ENCODE measurements at regions not wholly inside any gene's neighbourhood (a gene's known extent, or its start where the extent isn't known, plus 50 kb on each side); places are given as distances from the start of the nearest gene placed in this dataset.
"Not testable (repeated sequence)": the region's sequence is repeated elsewhere in the genome, so short reads cannot be mapped to it uniquely, and the experiment has no call there.

- Histone ChIP-seq H4K20me1 (ENCODE audit: insufficient read depth) (no peaks in the 10 kb centered on the region), H3K79me2 (replicated peaks; ENCODE audit: insufficient read depth, low read length) (no peaks in the 10 kb centered on the region), H3K27ac (ENCODE audit: low read length) (no peak overlapping the region), H3K9ac (ENCODE audit: low read length) (no peak overlapping the region), H3K9me3 (ENCODE audit: low read length) (no peaks in the 10 kb centered on the region), H3K36me3 (ENCODE audit: insufficient read depth, low read length) (no peaks in the 10 kb centered on the region), H3F3A (ENCODE audit: insufficient read depth, low read length, poor library complexity, severe bottlenecking) (no peaks in the 10 kb centered on the region), H3K4me2 (ENCODE audit: low read length) (no peak overlapping the region), H2AFZ (ENCODE audit: low read depth, low read length) (no peak overlapping the region), H3K4me3 (ENCODE audit: low read length) (no peak overlapping the region), H3K27me3 (ENCODE audit: insufficient read depth, low read depth, low read length) (no peaks in the 10 kb centered on the region), H3K9me2 (ENCODE audit: insufficient read depth, low read length) (no peaks in the 10 kb centered on the region)
- TF ChIP-seq CTCF (IDR thresholded peaks at IDR 0.05; ENCODE audit: poor library complexity, severe bottlenecking): no peak
- TF ChIP-seq RAD21 (conservative IDR thresholded peaks at IDR 0.05): no peak
- TF ChIP-seq EP300 (conservative IDR thresholded peaks at IDR 0.05; ENCODE audit: poor library complexity, severe bottlenecking): no peak
- TF ChIP-seq SMC3 (conservative IDR thresholded peaks at IDR 0.05; ENCODE audit: poor library complexity): no peak
- TF ChIP-seq POLR2AphosphoS5 (IDR thresholded peaks at IDR 0.05): no peak
- TF ChIP-seq EZH2 (IDR thresholded peaks at IDR 0.05; ENCODE audit: borderline replicate concordance, insufficient read depth, low read length, poor library complexity, severe bottlenecking): no peak
- TF ChIP-seq MXI1 (conservative IDR thresholded peaks at IDR 0.05; ENCODE audit: poor library complexity, severe bottlenecking): no peak
- no peak for TF ChIP-seq TAF1 (IDR thresholded peaks at IDR 0.05; ENCODE audit: low read depth)
- no peak for TF ChIP-seq REST (IDR thresholded peaks at IDR 0.05; ENCODE audit: borderline replicate concordance)
Measured at GRCh38 chr7:101728128-101728527, 89.3 kb upstream of the CUX1 start.

GRCh38 chr7:101728873-101729240 lies 88.6 kb upstream of the CUX1 start:
- not testable (repeated sequence) for H3K4me3 ChIP-seq (ENCODE audit: low read length); H3K36me3 ChIP-seq (ENCODE audit: insufficient read depth, low read length); H3K27me3 ChIP-seq (ENCODE audit: insufficient read depth, low read depth, low read length); H3K79me2 ChIP-seq (replicated peaks; ENCODE audit: insufficient read depth, low read length); H3K9ac ChIP-seq (ENCODE audit: low read length); H4K20me1 ChIP-seq (ENCODE audit: insufficient read depth); H2AFZ ChIP-seq (ENCODE audit: low read depth, low read length); H3K4me2 ChIP-seq (ENCODE audit: low read length); H3K9me3 ChIP-seq (ENCODE audit: low read length); H3K27ac ChIP-seq (ENCODE audit: low read length); H3K9me2 ChIP-seq (ENCODE audit: insufficient read depth, low read length); H3F3A ChIP-seq (ENCODE audit: insufficient read depth, low read length, poor library complexity, severe bottlenecking)

- Histone ChIP-seq H3K9me2 (ENCODE audit: insufficient read depth, low read length) (no peaks in the 10 kb centered on the region), H3K27me3 (ENCODE audit: insufficient read depth, low read depth, low read length) (no peaks in the 10 kb centered on the region), H3K9ac (ENCODE audit: low read length) (no peak overlapping the region), H3K4me3 (ENCODE audit: low read length) (no peak overlapping the region), H3K36me3 (ENCODE audit: insufficient read depth, low read length) (no peaks in the 10 kb centered on the region), H3K4me2 (ENCODE audit: low read length) (no peak overlapping the region), H4K20me1 (ENCODE audit: insufficient read depth) (no peaks in the 10 kb centered on the region), H3K27ac (ENCODE audit: low read length) (no peak overlapping the region), H3K9me3 (ENCODE audit: low read length) (no peaks in the 10 kb centered on the region), H2AFZ (ENCODE audit: low read depth, low read length) (no peak overlapping the region), H3F3A (ENCODE audit: insufficient read depth, low read length, poor library complexity, severe bottlenecking) (no peaks in the 10 kb centered on the region), H3K79me2 (replicated peaks; ENCODE audit: insufficient read depth, low read length) (no peaks in the 10 kb centered on the region)
- TF ChIP-seq CTCF (IDR thresholded peaks at IDR 0.05; ENCODE audit: poor library complexity, severe bottlenecking) (no peak), TAF1 (IDR thresholded peaks at IDR 0.05; ENCODE audit: low read depth) (no peak), RAD21 (conservative IDR thresholded peaks at IDR 0.05) (no peak), MXI1 (conservative IDR thresholded peaks at IDR 0.05; ENCODE audit: poor library complexity, severe bottlenecking) (no peak), POLR2AphosphoS5 (IDR thresholded peaks at IDR 0.05) (no peak), REST (IDR thresholded peaks at IDR 0.05; ENCODE audit: borderline replicate concordance) (no peak), SMC3 (conservative IDR thresholded peaks at IDR 0.05; ENCODE audit: poor library complexity) (no peak), EP300 (conservative IDR thresholded peaks at IDR 0.05; ENCODE audit: poor library complexity, severe bottlenecking) (no peak), EZH2 (IDR thresholded peaks at IDR 0.05; ENCODE audit: borderline replicate concordance, insufficient read depth, low read length, poor library complexity, severe bottlenecking) (no peak)
Measured at GRCh38 chr7:101729241-101729883, 88.1 kb upstream of the CUX1 start.
